HCT116 (cell line): ENCODE measurements at regions not wholly inside any gene's neighbourhood (a gene's known extent, or its start where the extent isn't known, plus 50 kb on each side); places are given as distances from the start of the nearest gene placed in this dataset.

Source experiments
- ATAC-seq: fragments of 200-7000 bp; cut with Tn5 transposase; 2 replicates; pipeline ENCODE4 v1.9.1; 2020; ENCODE audit warnings: mild to moderate bottlenecking, moderate library complexity
- BruUV-seq: library from RNA; stranded (reverse); fragments of 400-500 nt; replicated peaks from 2 replicates; lab custom pipeline; 2021; lab: Mats Ljungman, UMichigan
- CTCF ChIA-PET: fragments of 300-600 bp; sonication (Branson Sonifier 250); formaldehyde crosslinking; loops from one replicate; lab custom pipeline; 2021; ENCODE audit warnings: antibody characterized with exemption; lab: Charles Lee
- POLR2A ChIA-PET: fragments of 300-600, 350-600 bp; sonication (Branson Sonifier 250); formaldehyde crosslinking; loops from one replicate; lab custom pipeline; 2021; ENCODE audit warnings: antibody characterized with exemption; lab: Charles Lee
- RAD21 ChIA-PET, 2 experiments: fragments of 300-600 bp; sonication (Branson Sonifier 250); formaldehyde crosslinking; loops; one replicate each; lab custom pipeline; 2023; ENCODE audit warnings: low total read pairs in 2 of 2; ENCODE audit not compliant: uncharacterized antibody in 2 of 2, unreplicated experiment in 2 of 2, low non-redundant PET in 1 of 2; lab: Charles Lee
- DNase-seq: peaks from one replicate; pipeline ENCODE4 v3.0.0-alpha.2; 2010; ENCODE audit warnings: low read depth, low spot score
- H2AFZ ChIP-seq: fragments of 200-600 bp; shearing (Covaris generic), sonication (generic); 2 replicates; pipeline ENCODE4 v1.6.1; 2017; ENCODE audit warnings: low read depth, mixed run types, mixed read lengths, antibody characterized with exemption, low read length; ENCODE audit not compliant: poor library complexity, severe bottlenecking
- H3K27ac ChIP-seq: 2 replicates; pipeline ENCODE4 v1.5.1; 2012; ENCODE audit warnings: low read depth, low read length
- H3K27me3 ChIP-seq: fragments of 200-600 bp; sonication (generic); 2 replicates; pipeline ENCODE4 v1.6.1; 2016; ENCODE audit warnings: mixed run types, low read length, mixed read lengths; ENCODE audit not compliant: insufficient read depth
- H3K36me3 ChIP-seq, 2 experiments: fragments of 200-500 bp in 1 of 2; fragments of 200-600 bp in 1 of 2; sonication (Bioruptor generic) in 1 of 2; sonication (generic) in 1 of 2; 2 replicates each; pipeline versions ENCODE4 v1.5.1 to v1.6.1; 2014 to 2016; ENCODE audit warnings: low read length in 2 of 2, inconsistent platforms in 1 of 2, mixed read lengths in 1 of 2, mixed run types in 1 of 2; ENCODE audit not compliant: insufficient read depth in 2 of 2, control insufficient read depth in 1 of 2
- H3K4me1 ChIP-seq, 2 experiments: fragments of 200-600 bp in 1 of 2; sonication (generic) in 1 of 2; 2 replicates each; pipeline versions ENCODE4 v1.5.1 to v1.6.1; 2012 to 2017; ENCODE audit warnings: low read length in 2 of 2, inconsistent platforms in 1 of 2, mild to moderate bottlenecking in 1 of 2, mixed read lengths in 1 of 2, mixed run types in 1 of 2, moderate library complexity in 1 of 2; ENCODE audit not compliant: insufficient read depth in 2 of 2, control insufficient read depth in 1 of 2
- H3K4me2 ChIP-seq: fragments of 200-600 bp; sonication (generic); 2 replicates; pipeline ENCODE4 v1.6.1; 2017; ENCODE audit warnings: mixed run types, low read length, mixed read lengths
- H3K4me3 ChIP-seq, 2 experiments: fragments of 200-600 bp in 1 of 2; sonication (generic) in 1 of 2; replicated peaks in 1 of 2; 2 replicates each; pipeline ENCODE4 v1.5.1; 2011 to 2016; ENCODE audit warnings: low read length in 2 of 2, control low read depth in 1 of 2, low read depth in 1 of 2, mild to moderate bottlenecking in 1 of 2, mixed read lengths in 1 of 2, mixed run types in 1 of 2
- H3K79me2 ChIP-seq: fragments of 200-600 bp; sonication (generic); 2 replicates; pipeline ENCODE4 v1.6.1; 2017; ENCODE audit warnings: mild to moderate bottlenecking, mixed run types, low read length, moderate library complexity, mixed read lengths; ENCODE audit not compliant: insufficient read depth
- H3K9ac ChIP-seq: fragments of 200-600 bp; sonication (generic); 2 replicates; pipeline ENCODE4 v1.6.1; 2016; ENCODE audit warnings: low read length, mixed read lengths
- H3K9me2 ChIP-seq: fragments of 200-600 bp; sonication (generic), shearing (Covaris generic); 2 replicates; pipeline ENCODE4 v1.6.1; 2017; ENCODE audit warnings: mixed run types, mild to moderate bottlenecking, moderate library complexity; ENCODE audit not compliant: insufficient read depth
- H3K9me3 ChIP-seq, 2 experiments: fragments of 200-500 bp in 1 of 2; fragments of 200-600 bp in 1 of 2; sonication (Bioruptor generic) in 1 of 2; sonication (generic) in 1 of 2; 2 replicates each; pipeline ENCODE4 v1.6.1; 2014 to 2017; ENCODE audit warnings: low read length in 2 of 2, mixed read lengths in 2 of 2, inconsistent platforms in 1 of 2, low read depth in 1 of 2, mild to moderate bottlenecking in 1 of 2, mixed run types in 1 of 2, moderate library complexity in 1 of 2; ENCODE audit not compliant: control insufficient read depth in 1 of 2, insufficient read depth in 1 of 2
- H4K20me1 ChIP-seq: fragments of 200-600 bp; sonication (generic), shearing (Covaris generic); 2 replicates; pipeline ENCODE4 v1.6.1; 2017; ENCODE audit warnings: mixed run types, mild to moderate bottlenecking, moderate library complexity; ENCODE audit not compliant: insufficient read depth
- CEBPB ChIP-seq: IDR thresholded peaks from 2 replicates; pipeline ENCODE4 v1.6.1; 2012; ENCODE audit warnings: low read depth
- TCF7L2 ChIP-seq: IDR thresholded peaks from 2 replicates; pipeline ENCODE4 v1.7.0; 2011; ENCODE audit warnings: borderline replicate concordance, inconsistent platforms; ENCODE audit not compliant: insufficient read depth, insufficient read length; ENCODE audit errors: extremely low read depth
- ZBTB33 ChIP-seq: IDR thresholded peaks from 2 replicates; pipeline ENCODE4 v1.6.1; 2011; ENCODE audit warnings: mild to moderate bottlenecking, low read length, moderate library complexity; ENCODE audit not compliant: insufficient replicate concordance; ENCODE audit errors: extremely low read depth
- intact Hi-C: fragments of 100-400 bp; cut with micrococcal nuclease; formaldehyde crosslinking; loops from 2 replicates; pipeline ENCODE4 v1.10.0; 2022

- intact Hi-C loops: loop anchor here (10.0 kb wide), 1 partner anchor 182 kb away; no protein-coding TSS in a partner anchor
- H3K9me3 ChIP-seq: no peaks in the 10 kb centered on the region
- H3K36me3 ChIP-seq: no peaks in the 10 kb centered on the region
- no peak for ATAC-seq
- ChIA-PET CTCF (no interaction called here), POLR2A (no interaction called here), RAD21 (no interaction called here)
- no peaks in the 10 kb centered on the region for H3K4me1 ChIP-seq
- no peaks in the 10 kb centered on the region for H4K20me1 ChIP-seq
- no peaks in the 10 kb centered on the region for H3K27me3 ChIP-seq
- TF ChIP-seq TCF7L2 (no peak), ZBTB33 (no peak), CEBPB (no peak)
- no peaks in the 10 kb centered on the region for H3K9me2 ChIP-seq
- no peak overlapping the region for H3K4me2 ChIP-seq
- H3K27ac ChIP-seq: no peak overlapping the region
- H3K9ac ChIP-seq: no peak overlapping the region
- H2AFZ ChIP-seq: no peak overlapping the region
- no peak overlapping the region for H3K4me3 ChIP-seq
- no peaks in the 10 kb centered on the region for H3K79me2 ChIP-seq
- no peak for DNase-seq
- BruUV-seq: no TSS peak
Measured at GRCh38 chr3:171972871-171973348, 66.5 kb upstream of the FNDC3B start.

- H2AFZ ChIP-seq: no peak overlapping the region
- no peak overlapping the region for H3K9ac ChIP-seq
- H3K27ac ChIP-seq: no peak overlapping the region
- no peaks in the 10 kb centered on the region for H3K9me2 ChIP-seq
- ATAC-seq: no peak
- no peak for TF ChIP-seq ZBTB33
- TF ChIP-seq, all 23 proteins: peak for 0
- BruUV-seq: no TSS peak
- no peaks in the 10 kb centered on the region for H4K20me1 ChIP-seq
- H3K36me3 ChIP-seq: no peaks in the 10 kb centered on the region
- ChIA-PET CTCF (no interaction called here), POLR2A (no interaction called here), RAD21 (no interaction called here)
- no peaks in the 10 kb centered on the region for H3K79me2 ChIP-seq
- H3K4me2 ChIP-seq: no peak overlapping the region
- no peaks in the 10 kb centered on the region for H3K27me3 ChIP-seq
- H3K9me3 ChIP-seq: no peaks in the 10 kb centered on the region
- intact Hi-C loops: loop anchor here (10.0 kb wide), 1 partner anchor 180 kb away; no protein-coding TSS in a partner anchor
- no peak for DNase-seq
- no peaks in the 10 kb centered on the region for H3K4me1 ChIP-seq
- no peak overlapping the region for H3K4me3 ChIP-seq
Measured at GRCh38 chr3:171974986-171975837, 64.2 kb upstream of the FNDC3B start.
